SK-N-SH (cell line): ENCODE measurements at regions not wholly inside any gene's neighbourhood (a gene's known extent, or its start where the extent isn't known, plus 50 kb on each side); places are given as distances from the start of the nearest gene placed in this dataset.

ENCODE experiments used
- CTCF ChIA-PET: fragments of 300-600, 350-600 bp; formaldehyde crosslinking; extraction: SDS; loops from one replicate; lab custom pipeline; 2021; lab: Yijun Ruan, JAX
- POLR2A ChIA-PET: fragments of 350-600 bp; sonication (Branson Sonifier 250); formaldehyde crosslinking; extraction: SDS; loops from one replicate; lab custom pipeline; 2020; ENCODE audit warnings: antibody characterized with exemption, inconsistent platforms; lab: Yijun Ruan, JAX
- DNase-seq: peaks from one replicate; pipeline ENCODE4 v3.0.0; 2012
- H2AFZ ChIP-seq: fragments of 200-600 bp; sonication (generic); 2 replicates; pipeline ENCODE4 v1.8.1; 2016; ENCODE audit warnings: antibody characterized with exemption, mild to moderate bottlenecking, low read depth
- H3F3A ChIP-seq: fragments of 200-600 bp; sonication (generic); replicated peaks from 2 replicates; pipeline ENCODE3; 2016; ENCODE audit warnings: antibody characterized with exemption, mild to moderate bottlenecking; ENCODE audit not compliant: insufficient read depth
- H3K27ac ChIP-seq, 2 experiments: fragments of 200-500 bp in 1 of 2; fragments of 200-600 bp in 1 of 2; sonication (Bioruptor generic) in 1 of 2; sonication (generic), shearing (Covaris generic) in 1 of 2; 2 replicates each; pipeline versions ENCODE4 v1.5.1 to v1.6.1; 2014 to 2016; ENCODE audit warnings: low read depth in 2 of 2, inconsistent platforms in 1 of 2, low read length in 1 of 2, mild to moderate bottlenecking in 1 of 2, mixed read lengths in 1 of 2
- H3K27me3 ChIP-seq: fragments of 200-600 bp; sonication (generic), shearing (Covaris generic); 2 replicates; pipeline ENCODE4 v1.6.1; 2016; ENCODE audit warnings: mixed run types; ENCODE audit not compliant: insufficient read depth
- H3K36me3 ChIP-seq, 2 experiments: fragments of 200-500 bp in 1 of 2; fragments of 200-600 bp in 1 of 2; sonication (Bioruptor generic) in 1 of 2; sonication (generic) in 1 of 2; replicated peaks in 1 of 2; 2 replicates each; pipeline versions ENCODE3 to v1.5.1; 2014 to 2016; ENCODE audit warnings: low read length in 1 of 2, mild to moderate bottlenecking in 1 of 2; ENCODE audit not compliant: insufficient read depth in 2 of 2, control insufficient read depth in 1 of 2
- H3K4me1 ChIP-seq, 2 experiments: fragments of 200-500 bp in 1 of 2; fragments of 200-600 bp in 1 of 2; sonication (Bioruptor generic) in 1 of 2; sonication (generic), shearing (Covaris generic) in 1 of 2; 2 replicates each; pipeline versions ENCODE4 v1.5.1 to v1.6.1; 2014 to 2016; ENCODE audit warnings: low read depth in 1 of 2, low read length in 1 of 2, mixed run types in 1 of 2; ENCODE audit not compliant: insufficient read depth in 2 of 2, control insufficient read depth in 1 of 2
- H3K4me2 ChIP-seq: fragments of 200-600 bp; sonication (generic), shearing (Covaris generic); 2 replicates; pipeline ENCODE4 v1.6.1; 2017; ENCODE audit warnings: mixed run types
- H3K4me3 ChIP-seq, 2 experiments: fragments of 200-500 bp in 1 of 2; fragments of 200-600 bp in 1 of 2; sonication (Bioruptor generic) in 1 of 2; sonication (generic), shearing (Covaris generic) in 1 of 2; 2 replicates each; pipeline versions ENCODE4 v1.5.1 to v1.8.1; 2014 to 2016; ENCODE audit warnings: low read depth in 2 of 2, inconsistent platforms in 1 of 2, low read length in 1 of 2, mild to moderate bottlenecking in 1 of 2, mixed read lengths in 1 of 2, moderate library complexity in 1 of 2
- H3K79me2 ChIP-seq: fragments of 200-600 bp; sonication (generic); 2 replicates; pipeline ENCODE4 v1.8.1; 2017; ENCODE audit warnings: mild to moderate bottlenecking; ENCODE audit not compliant: insufficient read depth
- H3K9ac ChIP-seq: fragments of 200-600 bp; sonication (generic); 2 replicates; pipeline ENCODE4 v1.6.1; 2017; ENCODE audit warnings: mixed run types
- H3K9me2 ChIP-seq: fragments of 200-600 bp; sonication (generic); 2 replicates; pipeline ENCODE4 v1.6.1; 2017; ENCODE audit warnings: mixed run types
- H3K9me3 ChIP-seq: fragments of 200-600 bp; sonication (generic); 2 replicates; pipeline ENCODE4 v1.6.1; 2017; ENCODE audit warnings: mixed run types, mild to moderate bottlenecking, moderate library complexity
- H4K20me1 ChIP-seq: fragments of 200-600 bp; sonication (generic); 2 replicates; pipeline ENCODE4 v1.6.1; 2017; ENCODE audit warnings: mild to moderate bottlenecking, mixed run types; ENCODE audit not compliant: insufficient read depth
- CHD2 ChIP-seq: fragments of 150-350 bp; IDR thresholded peaks from 2 replicates; pipeline ENCODE4 v1.6.1; 2018; ENCODE audit warnings: low read length; ENCODE audit not compliant: partially characterized antibody
- CTCF ChIP-seq: fragments of 200-600 bp; sonication (generic); IDR thresholded peaks from 2 replicates; pipeline ENCODE4 v1.6.1; 2017; ENCODE audit warnings: antibody characterized with exemption, mild to moderate bottlenecking, moderate library complexity
- ELF1 ChIP-seq: IDR thresholded peaks from 2 replicates; pipeline ENCODE4 v1.4.0; 2012
- EP300 ChIP-seq, 2 experiments: IDR thresholded peaks; 2 replicates each; pipeline versions ENCODE4 v1.4.0 to v1.6.1; 2012; ENCODE audit warnings: borderline replicate concordance in 1 of 2, low read depth in 1 of 2, low read length in 1 of 2
- EZH2phosphoT487 ChIP-seq: fragments of 200-600 bp; sonication (generic); IDR thresholded peaks from 2 replicates; pipeline ENCODE4 v1.6.1; 2017; ENCODE audit warnings: low read depth, mixed run types, mild to moderate bottlenecking, antibody characterized with exemption, moderate library complexity, borderline replicate concordance
- FOSL2 ChIP-seq: IDR thresholded peaks from 2 replicates; pipeline ENCODE4 v1.4.0; 2012; ENCODE audit warnings: low read depth, mild to moderate bottlenecking, moderate library complexity, borderline replicate concordance
- FOXM1 ChIP-seq: IDR thresholded peaks from 2 replicates; pipeline ENCODE4 v1.4.0; 2012; ENCODE audit warnings: low read depth, mild to moderate bottlenecking
- GATA2 ChIP-seq: sonication (generic); formaldehyde crosslinking; IDR thresholded peaks from 2 replicates; pipeline ENCODE4 v1.5.0; 2020; ENCODE audit warnings: mild to moderate bottlenecking, missing genetic modification reagents
- MEF2A ChIP-seq: IDR thresholded peaks from 2 replicates; pipeline ENCODE4 v1.4.0; 2012; ENCODE audit warnings: low read depth, borderline replicate concordance
- MXI1 ChIP-seq: IDR thresholded peaks from 2 replicates; pipeline ENCODE4 v1.6.1; 2012; ENCODE audit warnings: mild to moderate bottlenecking, low read depth, low read length, improper control_type of control experiment
- NFIC ChIP-seq: IDR thresholded peaks from 2 replicates; pipeline ENCODE4 v1.4.0; 2012; ENCODE audit warnings: borderline replicate concordance
- NRF1 ChIP-seq: IDR thresholded peaks from 2 replicates; pipeline ENCODE4 v1.6.1; 2012; ENCODE audit warnings: low read depth, mild to moderate bottlenecking, low read length
- POLR2AphosphoS5 ChIP-seq: IDR thresholded peaks from 2 replicates; pipeline ENCODE4 v1.6.1; 2012; ENCODE audit warnings: low read depth, low read length
- RAD21 ChIP-seq: IDR thresholded peaks from 2 replicates; pipeline ENCODE4 v1.6.1; 2012; ENCODE audit warnings: mild to moderate bottlenecking, low read length
- RCOR1 ChIP-seq: fragments of 150-350 bp; IDR thresholded peaks from 2 replicates; pipeline ENCODE4 v1.6.1; 2017; ENCODE audit warnings: antibody characterized with exemption, low read length
- RFX5 ChIP-seq: IDR thresholded peaks from 2 replicates; pipeline ENCODE4 v1.6.1; 2012; ENCODE audit warnings: mild to moderate bottlenecking, improper control_type of control experiment, low read length
- RXRA ChIP-seq: IDR thresholded peaks from 2 replicates; pipeline ENCODE4 v1.4.0; 2012; ENCODE audit warnings: low read depth, mild to moderate bottlenecking, borderline replicate concordance
- TCF12 ChIP-seq: IDR thresholded peaks from 2 replicates; pipeline ENCODE4 v1.4.0; 2012
- WGBS: methylation state at CpG from one replicate; pipeline ENCODE4 v1.1.6; 2017; ENCODE audit warnings: low lambda C conversion rate; 5-methylcytosine and 5-hydroxymethylcytosine counted together
- TF ChIP-seq, protein P1 (sequence below): fragments of 150-350 bp; IDR thresholded peaks from 2 replicates; pipeline ENCODE4 v1.6.1; 2016; ENCODE audit warnings: mild to moderate bottlenecking, low read depth, low read length
- TF ChIP-seq, protein P2 (sequence below): IDR thresholded peaks from 2 replicates; pipeline ENCODE4 v1.4.0; 2012; ENCODE audit warnings: low read depth, borderline replicate concordance

DNA sequence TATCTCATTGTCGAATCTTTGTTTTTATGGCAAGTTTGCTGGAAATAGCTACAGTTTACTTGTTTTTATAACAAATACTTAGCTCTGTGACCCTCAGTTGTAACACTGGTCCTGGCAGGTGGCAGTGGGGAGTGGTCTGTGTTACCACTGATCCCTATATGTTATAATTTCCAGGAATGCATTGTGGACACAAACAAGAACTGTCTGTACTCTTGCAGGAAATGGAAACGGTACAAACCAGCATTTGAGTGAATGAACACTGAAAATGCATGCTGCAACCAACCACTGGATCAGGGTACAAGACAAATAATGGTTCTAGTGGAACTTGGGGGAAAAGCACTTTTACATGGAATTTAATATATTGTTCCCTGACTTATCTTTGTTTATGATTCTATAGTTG is 66.5 kb upstream of the PJA2 start:
- no peak overlapping the region for H3K27ac ChIP-seq
- no peaks in the 10 kb centered on the region for H3K79me2 ChIP-seq
- H3K9me2 ChIP-seq = no peaks in the 10 kb centered on the region; the same call in 1 of the 2 replicates
- H3K36me3 ChIP-seq = peaks cover 0 to 3% of the 10 kb centered on the region in 2 experiments
- no peak for TF ChIP-seq EP300 (IDR thresholded peaks at IDR 0.05; ENCODE audit: borderline replicate concordance in 1 of 2, low read depth in 1 of 2, low read length in 1 of 2)
- TF ChIP-seq ELF1 = no peak
- no peak for TF ChIP-seq RAD21
- TF ChIP-seq CTCF = no peak
- TF ChIP-seq NRF1 = no peak
- TF ChIP-seq GATA2 (CRISPR knock-in tag) = no peak
- no peak for TF ChIP-seq MXI1
- TF ChIP-seq NFIC = no peak
- no peak for TF ChIP-seq MEF2A
- no peak for TF ChIP-seq FOXM1
- TF ChIP-seq CHD2 = no peak
- TF ChIP-seq EZH2phosphoT487 = no peak
- no peak for TF ChIP-seq POLR2AphosphoS5
- TF ChIP-seq, protein P1, sequence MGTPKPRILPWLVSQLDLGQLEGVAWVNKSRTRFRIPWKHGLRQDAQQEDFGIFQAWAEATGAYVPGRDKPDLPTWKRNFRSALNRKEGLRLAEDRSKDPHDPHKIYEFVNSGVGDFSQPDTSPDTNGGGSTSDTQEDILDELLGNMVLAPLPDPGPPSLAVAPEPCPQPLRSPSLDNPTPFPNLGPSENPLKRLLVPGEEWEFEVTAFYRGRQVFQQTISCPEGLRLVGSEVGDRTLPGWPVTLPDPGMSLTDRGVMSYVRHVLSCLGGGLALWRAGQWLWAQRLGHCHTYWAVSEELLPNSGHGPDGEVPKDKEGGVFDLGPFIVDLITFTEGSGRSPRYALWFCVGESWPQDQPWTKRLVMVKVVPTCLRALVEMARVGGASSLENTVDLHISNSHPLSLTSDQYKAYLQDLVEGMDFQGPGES = no peak
- TF ChIP-seq RXRA = no peak
- no peak for TF ChIP-seq FOSL2
- TF ChIP-seq RCOR1 = no peak
- no peak for TF ChIP-seq RFX5
- TF ChIP-seq, protein P2, sequence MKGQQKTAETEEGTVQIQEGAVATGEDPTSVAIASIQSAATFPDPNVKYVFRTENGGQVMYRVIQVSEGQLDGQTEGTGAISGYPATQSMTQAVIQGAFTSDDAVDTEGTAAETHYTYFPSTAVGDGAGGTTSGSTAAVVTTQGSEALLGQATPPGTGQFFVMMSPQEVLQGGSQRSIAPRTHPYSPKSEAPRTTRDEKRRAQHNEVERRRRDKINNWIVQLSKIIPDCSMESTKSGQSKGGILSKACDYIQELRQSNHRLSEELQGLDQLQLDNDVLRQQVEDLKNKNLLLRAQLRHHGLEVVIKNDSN = no peak
- TF ChIP-seq TCF12 = no peak
- no peaks in the 10 kb centered on the region for H3F3A ChIP-seq
- WGBS = 73% methylated on average over 2 of the region's 2 CpGs
- H3K4me1 ChIP-seq = no peaks in the 10 kb centered on the region
- H3K4me3 ChIP-seq = no peak overlapping the region
- ChIA-PET POLR2A (no interaction called here), CTCF (interaction anchor here (1.3 kb wide), 1 partner anchor 215 kb away, joined by 4 read pairs; no protein-coding TSS in a partner anchor)
- peaks cover 12% of the 10 kb centered on the region; the same call in 1 of the 2 replicates for H3K9me3 ChIP-seq
- H2AFZ ChIP-seq = no peak overlapping the region
- no peak overlapping the region for H3K4me2 ChIP-seq
- DNase-seq = no peak
- H3K27me3 ChIP-seq = no peaks in the 10 kb centered on the region
- H4K20me1 ChIP-seq = no peaks in the 10 kb centered on the region
- H3K9ac ChIP-seq = no peak overlapping the region
